ENCODE measurements at regions not wholly inside any gene's neighbourhood (a gene's known extent, or its start where the extent isn't known, plus 50 kb on each side); places are given as distances from the start of the nearest gene placed in this dataset.

DNA sequence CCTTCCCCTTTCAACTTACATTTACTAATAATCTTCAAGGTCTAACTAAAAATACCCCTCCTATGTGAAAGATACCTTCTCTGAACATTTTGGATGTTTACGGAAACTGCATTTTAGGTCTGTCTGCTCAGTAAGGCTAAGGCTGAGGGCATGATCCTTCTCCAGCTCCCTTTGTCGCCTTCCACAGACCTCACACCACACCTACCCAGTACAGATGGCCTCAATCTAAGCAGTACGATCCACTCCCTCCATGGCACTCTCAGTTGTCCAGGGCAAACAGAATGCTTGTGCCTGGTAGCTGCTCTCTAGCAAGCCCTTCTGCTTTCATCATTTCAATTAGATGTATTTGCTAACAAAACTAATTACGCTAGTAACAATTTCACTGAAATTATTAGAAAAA is 178.3 kb downstream of the CNTN3 start:
- TF ChIP-seq CTCF (IDR thresholded peaks at IDR 0.05; ENCODE audit: poor library complexity, severe bottlenecking) = no peak
- no peak for TF ChIP-seq EP300 (conservative IDR thresholded peaks at IDR 0.05; ENCODE audit: poor library complexity, severe bottlenecking)
- TF ChIP-seq TAF1 (IDR thresholded peaks at IDR 0.05; ENCODE audit: low read depth) = no peak
- TF ChIP-seq, protein P1, sequence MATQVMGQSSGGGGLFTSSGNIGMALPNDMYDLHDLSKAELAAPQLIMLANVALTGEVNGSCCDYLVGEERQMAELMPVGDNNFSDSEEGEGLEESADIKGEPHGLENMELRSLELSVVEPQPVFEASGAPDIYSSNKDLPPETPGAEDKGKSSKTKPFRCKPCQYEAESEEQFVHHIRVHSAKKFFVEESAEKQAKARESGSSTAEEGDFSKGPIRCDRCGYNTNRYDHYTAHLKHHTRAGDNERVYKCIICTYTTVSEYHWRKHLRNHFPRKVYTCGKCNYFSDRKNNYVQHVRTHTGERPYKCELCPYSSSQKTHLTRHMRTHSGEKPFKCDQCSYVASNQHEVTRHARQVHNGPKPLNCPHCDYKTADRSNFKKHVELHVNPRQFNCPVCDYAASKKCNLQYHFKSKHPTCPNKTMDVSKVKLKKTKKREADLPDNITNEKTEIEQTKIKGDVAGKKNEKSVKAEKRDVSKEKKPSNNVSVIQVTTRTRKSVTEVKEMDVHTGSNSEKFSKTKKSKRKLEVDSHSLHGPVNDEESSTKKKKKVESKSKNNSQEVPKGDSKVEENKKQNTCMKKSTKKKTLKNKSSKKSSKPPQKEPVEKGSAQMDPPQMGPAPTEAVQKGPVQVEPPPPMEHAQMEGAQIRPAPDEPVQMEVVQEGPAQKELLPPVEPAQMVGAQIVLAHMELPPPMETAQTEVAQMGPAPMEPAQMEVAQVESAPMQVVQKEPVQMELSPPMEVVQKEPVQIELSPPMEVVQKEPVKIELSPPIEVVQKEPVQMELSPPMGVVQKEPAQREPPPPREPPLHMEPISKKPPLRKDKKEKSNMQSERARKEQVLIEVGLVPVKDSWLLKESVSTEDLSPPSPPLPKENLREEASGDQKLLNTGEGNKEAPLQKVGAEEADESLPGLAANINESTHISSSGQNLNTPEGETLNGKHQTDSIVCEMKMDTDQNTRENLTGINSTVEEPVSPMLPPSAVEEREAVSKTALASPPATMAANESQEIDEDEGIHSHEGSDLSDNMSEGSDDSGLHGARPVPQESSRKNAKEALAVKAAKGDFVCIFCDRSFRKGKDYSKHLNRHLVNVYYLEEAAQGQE (IDR thresholded peaks at IDR 0.05; ENCODE audit: borderline replicate concordance) = no peak
- TF ChIP-seq POLR2AphosphoS5 (IDR thresholded peaks at IDR 0.05) = no peak
